Neural cell (in vitro differentiated cells): ENCODE measurements at regions not wholly inside any gene's neighbourhood (a gene's known extent, or its start where the extent isn't known, plus 50 kb on each side); places are given as distances from the start of the nearest gene placed in this dataset.

ENCODE experiments used
- H2AFZ ChIP-seq: fragments of 200-600, 300-800 bp; sonication (generic), shearing (Covaris generic); 2 replicates; pipeline ENCODE4 v1.6.0; 2014; ENCODE audit warnings: low read depth, mild to moderate bottlenecking, antibody characterized with exemption, low read length, moderate library complexity
- H3F3A ChIP-seq: fragments of 200-600 bp; shearing (Covaris generic); 2 replicates; pipeline ENCODE4 v1.6.1; 2016; ENCODE audit warnings: mild to moderate bottlenecking, moderate library complexity, mixed read lengths, antibody characterized with exemption, low read length; ENCODE audit not compliant: insufficient read depth, poor library complexity, severe bottlenecking
- H3K27ac ChIP-seq: fragments of 200-600, 300-800 bp; sonication (generic), shearing (Covaris generic); 2 replicates; pipeline ENCODE4 v1.5.1; 2014; ENCODE audit warnings: mild to moderate bottlenecking, low read length, moderate library complexity
- H3K27me3 ChIP-seq: fragments of 300-800, 200-600 bp; sonication (generic), shearing (Covaris generic); 2 replicates; pipeline ENCODE4 v1.6.0; 2014; ENCODE audit warnings: mild to moderate bottlenecking, low read depth, low read length, moderate library complexity; ENCODE audit not compliant: insufficient read depth
- H3K36me3 ChIP-seq: fragments of 300-800, 200-600 bp; sonication (generic), shearing (Covaris generic); 2 replicates; pipeline ENCODE4 v1.5.1; 2014; ENCODE audit warnings: mild to moderate bottlenecking, antibody characterized with exemption, low read length, moderate library complexity; ENCODE audit not compliant: insufficient read depth
- H3K4me2 ChIP-seq: fragments of 300-800, 200-600 bp; sonication (generic), shearing (Covaris generic); 2 replicates; pipeline ENCODE4 v1.6.0; 2014; ENCODE audit warnings: mild to moderate bottlenecking, low read length
- H3K4me3 ChIP-seq: fragments of 300-800, 200-600 bp; sonication (generic), shearing (Covaris generic); 2 replicates; pipeline ENCODE4 v1.5.1; 2014; ENCODE audit warnings: mild to moderate bottlenecking, low read length, moderate library complexity
- H3K79me2 ChIP-seq: fragments of 200-600 bp; shearing (Covaris generic); replicated peaks from 2 replicates; pipeline ENCODE4 v1.6.0; 2014; ENCODE audit warnings: mild to moderate bottlenecking, low read length, moderate library complexity; ENCODE audit not compliant: insufficient read depth
- H3K9ac ChIP-seq: fragments of 300-800, 200-600 bp; sonication (generic), shearing (Covaris generic); 2 replicates; pipeline ENCODE4 v1.6.1; 2016; ENCODE audit warnings: mild to moderate bottlenecking, low read length, mixed read lengths
- H3K9me2 ChIP-seq: fragments of 200-600 bp; shearing (Covaris generic); 2 replicates; pipeline ENCODE4 v1.6.1; 2016; ENCODE audit warnings: mild to moderate bottlenecking, low read length, mixed read lengths; ENCODE audit not compliant: insufficient read depth
- H3K9me3 ChIP-seq: fragments of 200-600, 300-800 bp; sonication (generic), shearing (Covaris generic); 2 replicates; pipeline ENCODE4 v1.6.1; 2016; ENCODE audit warnings: mild to moderate bottlenecking, mixed run types, low read length, moderate library complexity, mixed read lengths
- H4K20me1 ChIP-seq: fragments of 200-600 bp; shearing (Covaris generic); 2 replicates; pipeline ENCODE4 v1.6.1; 2016; ENCODE audit warnings: mild to moderate bottlenecking, mixed run types; ENCODE audit not compliant: insufficient read depth
- CTCF ChIP-seq: fragments of 450-650 bp; IDR thresholded peaks from 2 replicates; pipeline ENCODE4 v1.5.1; 2014; ENCODE audit warnings: antibody characterized with exemption, mild to moderate bottlenecking, moderate library complexity; ENCODE audit not compliant: poor library complexity, severe bottlenecking
- EP300 ChIP-seq: fragments of 450-650 bp; conservative IDR thresholded peaks from 2 replicates; pipeline ENCODE4 v1.6.1; 2014; ENCODE audit warnings: antibody characterized with exemption, mild to moderate bottlenecking, moderate library complexity; ENCODE audit not compliant: poor library complexity, severe bottlenecking
- EZH2 ChIP-seq: fragments of 200-600, 300-800 bp; shearing (Covaris generic), sonication (generic); IDR thresholded peaks from 2 replicates; pipeline ENCODE4 v1.6.1; 2014; ENCODE audit warnings: antibody characterized with exemption, low read length, borderline replicate concordance, mild to moderate bottlenecking; ENCODE audit not compliant: insufficient read depth, poor library complexity, severe bottlenecking
- MXI1 ChIP-seq: fragments of 450-650 bp; conservative IDR thresholded peaks from 2 replicates; pipeline ENCODE4 v1.6.1; 2014; ENCODE audit warnings: antibody characterized with exemption, mild to moderate bottlenecking; ENCODE audit not compliant: poor library complexity, severe bottlenecking
- POLR2AphosphoS5 ChIP-seq: IDR thresholded peaks from 2 replicates; pipeline ENCODE4 v1.6.1; 2012
- RAD21 ChIP-seq: fragments of 450-650 bp; conservative IDR thresholded peaks from 2 replicates; pipeline ENCODE4 v1.6.1; 2014; ENCODE audit warnings: antibody characterized with exemption, mild to moderate bottlenecking, moderate library complexity
- SMC3 ChIP-seq: fragments of 450-650 bp; conservative IDR thresholded peaks from 2 replicates; pipeline ENCODE4 v1.6.1; 2014; ENCODE audit warnings: antibody characterized with exemption, mild to moderate bottlenecking, moderate library complexity; ENCODE audit not compliant: poor library complexity
- TAF1 ChIP-seq: IDR thresholded peaks from 2 replicates; pipeline ENCODE4 v1.6.1; 2012; ENCODE audit warnings: low read depth
- TF ChIP-seq, protein P1 (sequence below): IDR thresholded peaks from 2 replicates; pipeline ENCODE4 v1.6.1; 2012; ENCODE audit warnings: borderline replicate concordance

DNA sequence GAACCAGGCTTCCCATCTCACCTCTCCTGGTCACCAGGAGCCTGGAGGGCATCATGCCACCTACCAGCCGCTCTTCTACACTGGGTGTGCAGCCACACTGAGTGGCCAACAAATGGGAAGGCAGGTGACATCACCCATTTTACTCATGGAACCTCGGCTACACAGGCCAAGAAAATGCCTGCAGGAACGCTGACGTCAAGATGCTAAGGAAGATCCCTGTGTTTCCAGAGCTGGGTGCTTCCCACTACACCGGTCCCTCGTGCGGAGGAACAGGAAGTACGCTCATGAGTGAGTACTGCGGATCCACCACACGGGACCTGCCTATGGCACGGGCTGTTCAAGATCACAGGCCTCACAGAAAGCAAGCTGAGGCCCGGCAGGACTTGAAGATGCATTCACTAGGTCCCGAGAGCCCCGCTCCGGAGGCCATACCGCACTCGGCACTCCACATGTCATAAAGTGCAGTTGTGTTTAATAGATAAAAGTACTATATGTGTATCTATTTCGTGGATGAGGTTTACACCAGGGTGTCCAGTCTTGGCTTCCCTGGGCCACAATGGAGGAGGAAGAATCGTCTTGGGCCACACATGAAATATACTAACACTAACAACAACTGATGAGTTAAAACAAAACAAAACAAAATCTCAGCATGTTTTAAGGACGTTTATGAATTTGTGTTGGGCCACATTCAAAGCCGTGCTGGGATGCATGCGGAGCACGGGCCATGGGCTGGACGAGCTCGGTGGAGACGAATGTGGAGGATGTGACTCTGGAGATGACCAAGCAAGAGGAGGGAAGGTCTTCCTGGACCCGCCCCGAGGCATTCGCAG lies 257.9 kb downstream of the THBS2 start:
- H3K4me2 ChIP-seq: no peak overlapping the region
- H3K9ac ChIP-seq: no peak overlapping the region
- H3F3A ChIP-seq: no peaks in the 10 kb centered on the region
- no peak overlapping the region for H3K27ac ChIP-seq
- H3K79me2 ChIP-seq: no peaks in the 10 kb centered on the region
- TF ChIP-seq MXI1 (no peak), SMC3 (no peak), RAD21 (no peak), POLR2AphosphoS5 (no peak), EP300 (no peak), CTCF (no peak), TAF1 (no peak), EZH2 (no peak)
- TF ChIP-seq, protein P1, sequence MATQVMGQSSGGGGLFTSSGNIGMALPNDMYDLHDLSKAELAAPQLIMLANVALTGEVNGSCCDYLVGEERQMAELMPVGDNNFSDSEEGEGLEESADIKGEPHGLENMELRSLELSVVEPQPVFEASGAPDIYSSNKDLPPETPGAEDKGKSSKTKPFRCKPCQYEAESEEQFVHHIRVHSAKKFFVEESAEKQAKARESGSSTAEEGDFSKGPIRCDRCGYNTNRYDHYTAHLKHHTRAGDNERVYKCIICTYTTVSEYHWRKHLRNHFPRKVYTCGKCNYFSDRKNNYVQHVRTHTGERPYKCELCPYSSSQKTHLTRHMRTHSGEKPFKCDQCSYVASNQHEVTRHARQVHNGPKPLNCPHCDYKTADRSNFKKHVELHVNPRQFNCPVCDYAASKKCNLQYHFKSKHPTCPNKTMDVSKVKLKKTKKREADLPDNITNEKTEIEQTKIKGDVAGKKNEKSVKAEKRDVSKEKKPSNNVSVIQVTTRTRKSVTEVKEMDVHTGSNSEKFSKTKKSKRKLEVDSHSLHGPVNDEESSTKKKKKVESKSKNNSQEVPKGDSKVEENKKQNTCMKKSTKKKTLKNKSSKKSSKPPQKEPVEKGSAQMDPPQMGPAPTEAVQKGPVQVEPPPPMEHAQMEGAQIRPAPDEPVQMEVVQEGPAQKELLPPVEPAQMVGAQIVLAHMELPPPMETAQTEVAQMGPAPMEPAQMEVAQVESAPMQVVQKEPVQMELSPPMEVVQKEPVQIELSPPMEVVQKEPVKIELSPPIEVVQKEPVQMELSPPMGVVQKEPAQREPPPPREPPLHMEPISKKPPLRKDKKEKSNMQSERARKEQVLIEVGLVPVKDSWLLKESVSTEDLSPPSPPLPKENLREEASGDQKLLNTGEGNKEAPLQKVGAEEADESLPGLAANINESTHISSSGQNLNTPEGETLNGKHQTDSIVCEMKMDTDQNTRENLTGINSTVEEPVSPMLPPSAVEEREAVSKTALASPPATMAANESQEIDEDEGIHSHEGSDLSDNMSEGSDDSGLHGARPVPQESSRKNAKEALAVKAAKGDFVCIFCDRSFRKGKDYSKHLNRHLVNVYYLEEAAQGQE: no peak
- H3K9me3 ChIP-seq: no peaks in the 10 kb centered on the region
- H3K9me2 ChIP-seq: no peaks in the 10 kb centered on the region
- H3K4me3 ChIP-seq: no peak overlapping the region
- H2AFZ ChIP-seq: no peak overlapping the region
- H4K20me1 ChIP-seq: no peaks in the 10 kb centered on the region
- H3K36me3 ChIP-seq: no peaks in the 10 kb centered on the region
- no peaks in the 10 kb centered on the region for H3K27me3 ChIP-seq

GRCh38 chr6:168994956-168995355 lies 258.7 kb downstream of the THBS2 start:
- no peaks in the 10 kb centered on the region for H3K36me3 ChIP-seq
- H3K4me2 ChIP-seq: no peak overlapping the region
- no peaks in the 10 kb centered on the region for H3K9me3 ChIP-seq
- H3K27me3 ChIP-seq: no peaks in the 10 kb centered on the region
- no peaks in the 10 kb centered on the region for H3K9me2 ChIP-seq
- TF ChIP-seq SMC3 (no peak), MXI1 (no peak), RAD21 (no peak)
- TF ChIP-seq, protein P1: no peak
- H2AFZ ChIP-seq: no peak overlapping the region
- no peaks in the 10 kb centered on the region for H3F3A ChIP-seq
- no peaks in the 10 kb centered on the region for H4K20me1 ChIP-seq
- no peak overlapping the region for H3K4me3 ChIP-seq
- H3K27ac ChIP-seq: no peak overlapping the region
- H3K79me2 ChIP-seq: no peaks in the 10 kb centered on the region
- no peak overlapping the region for H3K9ac ChIP-seq
